ENCODE measurements at regions not wholly inside any gene's neighbourhood (a gene's known extent, or its start where the extent isn't known, plus 50 kb on each side); places are given as distances from the start of the nearest gene placed in this dataset.

DNA sequence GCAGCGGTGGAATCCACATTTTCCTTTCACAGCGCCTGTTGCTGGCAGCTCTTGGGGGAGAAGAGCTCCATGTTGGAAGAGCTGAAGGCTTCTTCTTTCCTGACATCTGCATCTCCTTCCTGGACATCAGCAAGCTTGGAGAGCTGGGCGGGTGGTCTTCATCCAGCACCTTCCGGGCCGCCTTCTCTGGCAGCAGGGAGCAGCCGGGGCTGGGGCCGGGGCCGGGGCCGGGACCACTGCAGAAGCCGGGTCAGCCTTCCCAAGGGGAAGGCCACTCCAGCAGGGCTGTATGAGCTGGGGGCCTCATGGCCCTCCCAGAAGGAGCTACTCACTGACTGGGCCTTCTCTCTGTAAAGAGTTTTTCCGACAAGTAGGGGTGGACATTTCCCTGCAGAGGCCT, 787.5 kb downstream of the TLE4 start:
- Histone ChIP-seq H3K4me3 (no peak overlapping the region), H2AFZ (ENCODE audit: control insufficient read depth, low read depth, low read length) (no peak overlapping the region), H3K9ac (ENCODE audit: control insufficient read depth, insufficient read depth, low read length) (no peak overlapping the region), H3K36me3 (ENCODE audit: control insufficient read depth in 2 of 2, insufficient read depth in 2 of 2, low read length in 1 of 2) (no peaks in the 10 kb centered on the region), H3K9me3 (replicated peaks; ENCODE audit: control insufficient read depth, insufficient read depth, low read length) (no peaks in the 10 kb centered on the region), H3K79me2 (ENCODE audit: control insufficient read depth, insufficient read depth, low read length) (no peaks in the 10 kb centered on the region), H3K4me2 (ENCODE audit: control insufficient read depth, insufficient read depth) (no peak overlapping the region), H3K27ac (ENCODE audit: control insufficient read depth, insufficient read depth) (no peak overlapping the region), H4K20me1 (ENCODE audit: control insufficient read depth, insufficient read depth) (no peaks in the 10 kb centered on the region), H3K27me3 (replicated peaks in 1 of 2; ENCODE audit: control insufficient read depth in 2 of 2, insufficient read depth in 2 of 2, low read length in 1 of 2) (no peaks in the 10 kb centered on the region), H3K4me1 (ENCODE audit: control insufficient read depth, insufficient read depth, low read length) (no peaks in the 10 kb centered on the region)
- no peak for FAIRE-seq
- ChIA-PET RAD21 (ENCODE audit: unreplicated experiment) (no interaction called here), POLR2A (no interaction called here), SMC1A (ENCODE audit: uncharacterized antibody, unreplicated experiment) (no interaction called here), CTCF (interaction anchor here (0.6 kb wide), 1 partner anchor 61 kb away, joined by 3 read pairs; no protein-coding TSS in a partner anchor)
- intact Hi-C loops (cut with micrococcal nuclease; ENCODE audit: unreplicated experiment) (no loop called here), in situ Hi-C loops (cut with MboI) (no loop called here)
- 82% methylated on average over 4 of the region's 11 CpGs for WGBS (ENCODE audit: insufficient coverage, insufficient replicate concordance, low lambda C conversion rate, missing lambda C conversion rate)
- no peak for ATAC-seq
- no TSS peak for BruUV-seq (replicated peaks)
- DNase-seq (ENCODE audit: low read depth, low spot score), result no peak
- TF ChIP-seq RB1 (IDR thresholded peaks at IDR 0.05; ENCODE audit: borderline replicate concordance), result no peak
- no peak for TF ChIP-seq EED (IDR thresholded peaks at IDR 0.05; ENCODE audit: low read depth)
- TF ChIP-seq ZZZ3 (IDR thresholded peaks at IDR 0.05; ENCODE audit: control insufficient read depth, insufficient read length, low read depth), result no peak
- TF ChIP-seq RCOR1 (conservative IDR thresholded peaks at IDR 0.05; ENCODE audit: low read depth, low read length), result no peak
- TF ChIP-seq JUND (IDR thresholded peaks at IDR 0.05; ENCODE audit: low read depth, low read length), result no peak
- TF ChIP-seq SREBF1 (IDR thresholded peaks at IDR 0.05; ENCODE audit: low read length), result no peak
- TF ChIP-seq, protein P1, sequence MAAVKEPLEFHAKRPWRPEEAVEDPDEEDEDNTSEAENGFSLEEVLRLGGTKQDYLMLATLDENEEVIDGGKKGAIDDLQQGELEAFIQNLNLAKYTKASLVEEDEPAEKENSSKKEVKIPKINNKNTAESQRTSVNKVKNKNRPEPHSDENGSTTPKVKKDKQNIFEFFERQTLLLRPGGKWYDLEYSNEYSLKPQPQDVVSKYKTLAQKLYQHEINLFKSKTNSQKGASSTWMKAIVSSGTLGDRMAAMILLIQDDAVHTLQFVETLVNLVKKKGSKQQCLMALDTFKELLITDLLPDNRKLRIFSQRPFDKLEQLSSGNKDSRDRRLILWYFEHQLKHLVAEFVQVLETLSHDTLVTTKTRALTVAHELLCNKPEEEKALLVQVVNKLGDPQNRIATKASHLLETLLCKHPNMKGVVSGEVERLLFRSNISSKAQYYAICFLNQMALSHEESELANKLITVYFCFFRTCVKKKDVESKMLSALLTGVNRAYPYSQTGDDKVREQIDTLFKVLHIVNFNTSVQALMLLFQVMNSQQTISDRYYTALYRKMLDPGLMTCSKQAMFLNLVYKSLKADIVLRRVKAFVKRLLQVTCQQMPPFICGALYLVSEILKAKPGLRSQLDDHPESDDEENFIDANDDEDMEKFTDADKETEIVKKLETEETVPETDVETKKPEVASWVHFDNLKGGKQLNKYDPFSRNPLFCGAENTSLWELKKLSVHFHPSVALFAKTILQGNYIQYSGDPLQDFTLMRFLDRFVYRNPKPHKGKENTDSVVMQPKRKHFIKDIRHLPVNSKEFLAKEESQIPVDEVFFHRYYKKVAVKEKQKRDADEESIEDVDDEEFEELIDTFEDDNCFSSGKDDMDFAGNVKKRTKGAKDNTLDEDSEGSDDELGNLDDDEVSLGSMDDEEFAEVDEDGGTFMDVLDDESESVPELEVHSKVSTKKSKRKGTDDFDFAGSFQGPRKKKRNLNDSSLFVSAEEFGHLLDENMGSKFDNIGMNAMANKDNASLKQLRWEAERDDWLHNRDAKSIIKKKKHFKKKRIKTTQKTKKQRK (IDR thresholded peaks at IDR 0.05; ENCODE audit: low read depth, low read length), result no peak
- TF ChIP-seq, protein P2, sequence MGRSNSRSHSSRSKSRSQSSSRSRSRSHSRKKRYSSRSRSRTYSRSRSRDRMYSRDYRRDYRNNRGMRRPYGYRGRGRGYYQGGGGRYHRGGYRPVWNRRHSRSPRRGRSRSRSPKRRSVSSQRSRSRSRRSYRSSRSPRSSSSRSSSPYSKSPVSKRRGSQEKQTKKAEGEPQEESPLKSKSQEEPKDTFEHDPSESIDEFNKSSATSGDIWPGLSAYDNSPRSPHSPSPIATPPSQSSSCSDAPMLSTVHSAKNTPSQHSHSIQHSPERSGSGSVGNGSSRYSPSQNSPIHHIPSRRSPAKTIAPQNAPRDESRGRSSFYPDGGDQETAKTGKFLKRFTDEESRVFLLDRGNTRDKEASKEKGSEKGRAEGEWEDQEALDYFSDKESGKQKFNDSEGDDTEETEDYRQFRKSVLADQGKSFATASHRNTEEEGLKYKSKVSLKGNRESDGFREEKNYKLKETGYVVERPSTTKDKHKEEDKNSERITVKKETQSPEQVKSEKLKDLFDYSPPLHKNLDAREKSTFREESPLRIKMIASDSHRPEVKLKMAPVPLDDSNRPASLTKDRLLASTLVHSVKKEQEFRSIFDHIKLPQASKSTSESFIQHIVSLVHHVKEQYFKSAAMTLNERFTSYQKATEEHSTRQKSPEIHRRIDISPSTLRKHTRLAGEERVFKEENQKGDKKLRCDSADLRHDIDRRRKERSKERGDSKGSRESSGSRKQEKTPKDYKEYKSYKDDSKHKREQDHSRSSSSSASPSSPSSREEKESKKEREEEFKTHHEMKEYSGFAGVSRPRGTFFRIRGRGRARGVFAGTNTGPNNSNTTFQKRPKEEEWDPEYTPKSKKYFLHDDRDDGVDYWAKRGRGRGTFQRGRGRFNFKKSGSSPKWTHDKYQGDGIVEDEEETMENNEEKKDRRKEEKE (IDR thresholded peaks at IDR 0.05), result no peak
- TF ChIP-seq CEBPB (IDR thresholded peaks at IDR 0.05; ENCODE audit: borderline replicate concordance in 1 of 2, low read depth in 2 of 2, low read length in 2 of 2), result no peak
- no peak for TF ChIP-seq NFYB (IDR thresholded peaks at IDR 0.05; ENCODE audit: insufficient read depth, low read depth, low read length)
- no peak for TF ChIP-seq HDGF (IDR thresholded peaks at IDR 0.05)
- TF ChIP-seq ZNF622 (IDR thresholded peaks at IDR 0.05), result no peak
- no peak for TF ChIP-seq YBX1 (IDR thresholded peaks at IDR 0.05)
- TF ChIP-seq NR2C1 (IDR thresholded peaks at IDR 0.05), result no peak
- TF ChIP-seq, protein P3, sequence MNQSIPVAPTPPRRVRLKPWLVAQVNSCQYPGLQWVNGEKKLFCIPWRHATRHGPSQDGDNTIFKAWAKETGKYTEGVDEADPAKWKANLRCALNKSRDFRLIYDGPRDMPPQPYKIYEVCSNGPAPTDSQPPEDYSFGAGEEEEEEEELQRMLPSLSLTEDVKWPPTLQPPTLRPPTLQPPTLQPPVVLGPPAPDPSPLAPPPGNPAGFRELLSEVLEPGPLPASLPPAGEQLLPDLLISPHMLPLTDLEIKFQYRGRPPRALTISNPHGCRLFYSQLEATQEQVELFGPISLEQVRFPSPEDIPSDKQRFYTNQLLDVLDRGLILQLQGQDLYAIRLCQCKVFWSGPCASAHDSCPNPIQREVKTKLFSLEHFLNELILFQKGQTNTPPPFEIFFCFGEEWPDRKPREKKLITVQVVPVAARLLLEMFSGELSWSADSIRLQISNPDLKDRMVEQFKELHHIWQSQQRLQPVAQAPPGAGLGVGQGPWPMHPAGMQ (IDR thresholded peaks at IDR 0.05; ENCODE audit: borderline replicate concordance), result no peak
- TF ChIP-seq YY1 (IDR thresholded peaks at IDR 0.05; ENCODE audit: low read depth, low read length), result no peak
- TF ChIP-seq, protein P4, sequence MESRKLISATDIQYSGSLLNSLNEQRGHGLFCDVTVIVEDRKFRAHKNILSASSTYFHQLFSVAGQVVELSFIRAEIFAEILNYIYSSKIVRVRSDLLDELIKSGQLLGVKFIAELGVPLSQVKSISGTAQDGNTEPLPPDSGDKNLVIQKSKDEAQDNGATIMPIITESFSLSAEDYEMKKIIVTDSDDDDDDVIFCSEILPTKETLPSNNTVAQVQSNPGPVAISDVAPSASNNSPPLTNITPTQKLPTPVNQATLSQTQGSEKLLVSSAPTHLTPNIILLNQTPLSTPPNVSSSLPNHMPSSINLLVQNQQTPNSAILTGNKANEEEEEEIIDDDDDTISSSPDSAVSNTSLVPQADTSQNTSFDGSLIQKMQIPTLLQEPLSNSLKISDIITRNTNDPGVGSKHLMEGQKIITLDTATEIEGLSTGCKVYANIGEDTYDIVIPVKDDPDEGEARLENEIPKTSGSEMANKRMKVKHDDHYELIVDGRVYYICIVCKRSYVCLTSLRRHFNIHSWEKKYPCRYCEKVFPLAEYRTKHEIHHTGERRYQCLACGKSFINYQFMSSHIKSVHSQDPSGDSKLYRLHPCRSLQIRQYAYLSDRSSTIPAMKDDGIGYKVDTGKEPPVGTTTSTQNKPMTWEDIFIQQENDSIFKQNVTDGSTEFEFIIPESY (IDR thresholded peaks at IDR 0.05), result no peak
- no peak for TF ChIP-seq TCF3 (IDR thresholded peaks at IDR 0.05; ENCODE audit: borderline replicate concordance, insufficient read depth, low read depth, low read length)

Data from GM12878 (cell line).